ENCODE measurements at regions not wholly inside any gene's neighbourhood (a gene's known extent, or its start where the extent isn't known, plus 50 kb on each side); places are given as distances from the start of the nearest gene placed in this dataset.

DNA sequence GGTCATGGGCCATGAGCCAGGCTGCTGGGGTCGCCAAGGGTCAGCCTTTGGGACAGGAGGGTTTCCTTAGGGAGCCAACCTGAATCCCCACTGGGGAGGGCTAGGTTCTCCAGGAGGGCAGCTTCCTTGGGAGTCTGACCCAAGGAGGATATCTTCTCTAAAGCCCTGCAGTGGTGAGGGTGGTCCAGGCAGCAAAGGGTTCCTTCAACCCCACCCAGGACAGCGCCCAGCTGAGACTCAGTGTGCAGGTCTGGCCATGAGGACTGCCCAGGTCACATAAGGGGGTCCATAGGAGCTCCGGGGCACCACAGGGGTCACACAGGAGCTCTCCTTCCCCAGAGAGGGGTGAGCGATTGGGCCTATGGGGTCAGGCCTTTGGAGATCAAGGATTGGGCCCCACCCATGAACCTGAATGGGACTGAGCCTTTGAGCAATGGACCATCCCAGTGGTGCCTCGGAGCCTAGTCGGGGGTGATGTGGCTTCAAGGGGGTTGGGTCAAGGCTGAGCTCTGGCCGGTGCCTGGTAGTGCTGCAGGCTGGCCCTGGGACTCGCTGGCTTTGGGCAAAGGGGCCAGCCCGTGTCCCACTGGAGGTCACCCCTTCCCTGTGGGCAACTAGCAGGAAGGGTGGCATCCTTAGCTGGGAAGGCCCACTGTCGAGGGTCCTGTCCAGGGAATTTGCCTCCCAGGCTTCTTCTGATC, 216.5 kb downstream of the SNRPN start:
- TF ChIP-seq POLR2A (IDR thresholded peaks at IDR 0.05) (no peak), EP300 (IDR thresholded peaks at IDR 0.05) (no peak)

Measured in tibial nerve (tissue), 3 donors.